Caco-2 (cell line): ENCODE measurements at regions not wholly inside any gene's neighbourhood (a gene's known extent, or its start where the extent isn't known, plus 50 kb on each side); places are given as distances from the start of the nearest gene placed in this dataset.

Source experiments
- BruUV-seq: library from RNA; stranded (reverse); fragments of 400-500 nt; replicated peaks from 2 replicates; lab custom pipeline; 2021; lab: Mats Ljungman, UMichigan
- CTCF ChIA-PET: fragments of 300-600 bp; sonication (Branson Sonifier 250); formaldehyde crosslinking; loops from one replicate; lab custom pipeline; 2022; ENCODE audit warnings: antibody characterized with exemption; lab: Charles Lee
- POLR2A ChIA-PET: fragments of 300-600 bp; sonication (Branson Sonifier 250); formaldehyde crosslinking; loops from one replicate; lab custom pipeline; 2022; ENCODE audit warnings: antibody characterized with exemption; lab: Charles Lee
- DNase-seq, 2 experiments: peaks; one replicate each; pipeline versions ENCODE4 v3.0.0 to v3.0.0-alpha.2; 2020 to 2022
- H3K27me3 ChIP-seq: replicated peaks from 2 replicates; pipeline ENCODE4 v1.6.0; 2011; ENCODE audit warnings: low read length; ENCODE audit not compliant: control insufficient read depth, insufficient read depth
- H3K36me3 ChIP-seq: 2 replicates; pipeline ENCODE4 v1.5.1; 2011; ENCODE audit warnings: low read length; ENCODE audit not compliant: control insufficient read depth, insufficient read depth
- H3K4me1 ChIP-seq: fragments of 250-450 bp; sonication (Bioruptor Pico); 2 replicates; pipeline ENCODE4 v1.5.1; 2020; ENCODE audit warnings: mild to moderate bottlenecking
- H3K4me3 ChIP-seq: 2 replicates; pipeline ENCODE4 v1.5.1; 2011; ENCODE audit warnings: low read depth, mild to moderate bottlenecking, control low read depth, low read length
- H3K9me3 ChIP-seq: fragments of 250-450 bp; sonication (Bioruptor Pico); 2 replicates; pipeline ENCODE4 v1.5.1; 2020; ENCODE audit warnings: mild to moderate bottlenecking, moderate library complexity
- H3K27ac Mint-ChIP-seq: one replicate; pipeline ENCODE4 v1.8.0; 2022; ENCODE audit warnings: mixed read lengths; ENCODE audit not compliant: unreplicated experiment
- H3K27me3 Mint-ChIP-seq: one replicate; pipeline ENCODE4 v1.8.0; 2022; ENCODE audit warnings: mixed read lengths; ENCODE audit not compliant: insufficient read depth, unreplicated experiment
- H3K36me3 Mint-ChIP-seq: one replicate; pipeline ENCODE4 v1.8.0; 2022; ENCODE audit warnings: mild to moderate bottlenecking, mixed read lengths; ENCODE audit not compliant: insufficient read depth, unreplicated experiment
- H3K4me1 Mint-ChIP-seq: one replicate; pipeline ENCODE4 v1.8.0; 2022; ENCODE audit warnings: low read depth, mixed read lengths; ENCODE audit not compliant: unreplicated experiment
- H3K4me3 Mint-ChIP-seq: one replicate; pipeline ENCODE4 v1.8.0; 2022; ENCODE audit warnings: mild to moderate bottlenecking, moderate library complexity, mixed read lengths; ENCODE audit not compliant: unreplicated experiment
- H3K9me3 Mint-ChIP-seq: one replicate; pipeline ENCODE4 v1.8.0; 2022; ENCODE audit warnings: mixed read lengths; ENCODE audit not compliant: unreplicated experiment
- intact Hi-C: fragments of 100-400 bp; cut with micrococcal nuclease; formaldehyde crosslinking; loops from one replicate; pipeline ENCODE4 v1.10.0; 2022; ENCODE audit not compliant: unreplicated experiment
- TF ChIP-seq, protein P1 (sequence below), 2 experiments: fragments of 200-600 bp in 1 of 2; IDR thresholded peaks; 1 replicate in 1 of 2; 2 replicates in 1 of 2; pipeline versions ENCODE4 v1.5.1 to v1.8.0; 2011 to 2022; ENCODE audit warnings: antibody characterized with exemption in 1 of 2, control low read depth in 1 of 2, inconsistent platforms in 1 of 2, low read depth in 1 of 2, low read length in 1 of 2, mild to moderate bottlenecking in 1 of 2, moderate library complexity in 1 of 2; ENCODE audit not compliant: insufficient read depth in 1 of 2, severe bottlenecking in 1 of 2, unreplicated experiment in 1 of 2

DNA sequence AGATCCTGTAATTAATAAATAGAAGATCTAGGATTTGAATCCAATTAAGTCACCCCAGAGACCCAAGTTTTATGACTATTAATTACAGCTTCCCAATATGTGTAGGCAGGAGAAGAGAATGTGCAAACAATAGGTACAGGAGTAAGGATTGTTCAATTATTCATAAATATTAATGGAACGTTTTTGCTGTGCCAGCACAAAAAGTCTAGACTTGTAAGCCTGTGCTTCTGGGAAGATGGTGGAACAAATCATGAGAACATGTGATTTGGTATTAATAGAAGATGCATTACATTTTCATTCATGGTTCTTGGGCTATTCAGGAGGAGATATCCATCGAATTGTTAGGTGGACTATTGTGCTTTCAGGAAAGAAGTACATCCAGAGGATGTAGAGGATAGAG, 1240.9 kb downstream of the STIM2 start:
- H3K36me3 Mint-ChIP-seq = no peaks in the 10 kb centered on the region
- no peak overlapping the region for H3K4me3 Mint-ChIP-seq
- H3K9me3 ChIP-seq = no peaks in the 10 kb centered on the region
- H3K27ac Mint-ChIP-seq = no peak overlapping the region
- BruUV-seq = no TSS peak
- CTCF ChIA-PET = no interaction called here
- H3K36me3 ChIP-seq = no peaks in the 10 kb centered on the region
- no peaks in the 10 kb centered on the region for H3K4me1 Mint-ChIP-seq
- intact Hi-C loops = no loop called here
- H3K4me1 ChIP-seq = no peaks in the 10 kb centered on the region
- POLR2A ChIA-PET = no interaction called here
- DNase-seq = no peak
- H3K4me3 ChIP-seq = no peak overlapping the region
- H3K27me3 ChIP-seq = no peaks in the 10 kb centered on the region
- H3K9me3 Mint-ChIP-seq = no peaks in the 10 kb centered on the region
- TF ChIP-seq, protein P1, sequence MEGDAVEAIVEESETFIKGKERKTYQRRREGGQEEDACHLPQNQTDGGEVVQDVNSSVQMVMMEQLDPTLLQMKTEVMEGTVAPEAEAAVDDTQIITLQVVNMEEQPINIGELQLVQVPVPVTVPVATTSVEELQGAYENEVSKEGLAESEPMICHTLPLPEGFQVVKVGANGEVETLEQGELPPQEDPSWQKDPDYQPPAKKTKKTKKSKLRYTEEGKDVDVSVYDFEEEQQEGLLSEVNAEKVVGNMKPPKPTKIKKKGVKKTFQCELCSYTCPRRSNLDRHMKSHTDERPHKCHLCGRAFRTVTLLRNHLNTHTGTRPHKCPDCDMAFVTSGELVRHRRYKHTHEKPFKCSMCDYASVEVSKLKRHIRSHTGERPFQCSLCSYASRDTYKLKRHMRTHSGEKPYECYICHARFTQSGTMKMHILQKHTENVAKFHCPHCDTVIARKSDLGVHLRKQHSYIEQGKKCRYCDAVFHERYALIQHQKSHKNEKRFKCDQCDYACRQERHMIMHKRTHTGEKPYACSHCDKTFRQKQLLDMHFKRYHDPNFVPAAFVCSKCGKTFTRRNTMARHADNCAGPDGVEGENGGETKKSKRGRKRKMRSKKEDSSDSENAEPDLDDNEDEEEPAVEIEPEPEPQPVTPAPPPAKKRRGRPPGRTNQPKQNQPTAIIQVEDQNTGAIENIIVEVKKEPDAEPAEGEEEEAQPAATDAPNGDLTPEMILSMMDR (IDR thresholded peaks at IDR 0.05; ENCODE audit: insufficient read depth in 1 of 2, low read depth in 1 of 2, low read length in 1 of 2, severe bottlenecking in 1 of 2, unreplicated experiment in 1 of 2) = no peak
- H3K27me3 Mint-ChIP-seq = no peaks in the 10 kb centered on the region

DNA sequence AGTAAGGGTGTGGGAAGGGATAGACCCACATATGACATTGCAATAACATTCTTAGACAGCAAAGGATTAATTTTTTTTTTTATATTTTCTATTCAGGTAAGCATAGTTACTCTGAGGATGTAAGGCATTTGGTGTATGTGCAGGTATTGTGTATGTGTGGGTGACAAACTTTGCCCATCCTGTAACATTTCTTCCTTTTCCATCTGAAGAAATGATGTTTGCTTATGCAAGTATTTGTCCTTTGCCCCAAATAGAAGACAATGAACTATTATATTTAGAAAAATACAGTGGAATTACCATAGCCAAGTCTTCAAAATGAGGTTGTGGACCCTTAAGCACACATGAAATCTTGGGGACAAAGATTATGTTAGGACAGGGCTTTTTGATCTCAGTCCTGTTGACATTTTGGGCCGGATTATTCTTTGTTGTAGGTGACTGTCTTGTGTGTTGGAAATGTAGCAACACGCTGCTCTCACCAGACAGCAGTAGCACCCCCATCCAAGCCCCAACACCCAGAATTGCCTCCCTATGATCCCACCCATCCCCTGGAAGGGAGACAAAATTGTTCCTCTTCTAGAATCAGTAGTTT, 1244.7 kb downstream of the STIM2 start:
- no peak overlapping the region for H3K4me3 ChIP-seq
- CTCF ChIA-PET = no interaction called here
- no peaks in the 10 kb centered on the region for H3K27me3 ChIP-seq
- POLR2A ChIA-PET = no interaction called here
- TF ChIP-seq, protein P1 (IDR thresholded peaks at IDR 0.05; ENCODE audit: insufficient read depth in 1 of 2, low read depth in 1 of 2, low read length in 1 of 2, severe bottlenecking in 1 of 2, unreplicated experiment in 1 of 2) = no peak
- Mint-ChIP-seq H3K4me3 (no peak overlapping the region), H3K4me1 (no peaks in the 10 kb centered on the region), H3K36me3 (no peaks in the 10 kb centered on the region), H3K27ac (no peak overlapping the region), H3K9me3 (no peaks in the 10 kb centered on the region), H3K27me3 (no peaks in the 10 kb centered on the region)
- BruUV-seq = no TSS peak
- H3K4me1 ChIP-seq = no peaks in the 10 kb centered on the region
- H3K36me3 ChIP-seq = no peaks in the 10 kb centered on the region
- no peak for DNase-seq
- H3K9me3 ChIP-seq = no peaks in the 10 kb centered on the region
- intact Hi-C loops = no loop called here

DNA sequence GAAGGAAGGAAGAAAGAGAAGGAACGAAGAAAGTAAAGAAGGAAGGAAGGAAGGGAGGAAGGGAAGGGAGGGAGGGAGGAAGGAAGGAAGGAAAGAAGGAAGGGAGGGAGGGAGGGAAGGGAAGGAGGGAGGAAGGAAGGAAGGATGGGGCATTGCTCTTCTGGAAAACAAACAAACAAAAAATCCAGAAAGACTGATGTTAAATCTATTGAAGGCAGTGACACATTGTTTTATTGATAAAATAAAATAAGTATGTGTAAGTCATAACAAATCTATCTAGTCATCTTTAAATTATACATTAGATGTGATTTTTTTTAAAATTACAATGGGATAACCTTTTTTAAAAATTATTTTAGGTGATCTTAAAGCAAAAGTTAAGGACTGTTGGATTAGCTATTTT, 1245.5 kb downstream of the STIM2 start:
- Histone ChIP-seq H3K9me3 (no peaks in the 10 kb centered on the region), H3K4me1 (no peaks in the 10 kb centered on the region), H3K4me3 (no peak overlapping the region), H3K27me3 (no peaks in the 10 kb centered on the region), H3K36me3 (no peaks in the 10 kb centered on the region)
- H3K4me3 Mint-ChIP-seq = no peak overlapping the region
- no peak overlapping the region for H3K27ac Mint-ChIP-seq
- no peak for DNase-seq
- no TSS peak for BruUV-seq
- TF ChIP-seq, protein P1 (IDR thresholded peaks at IDR 0.05; ENCODE audit: insufficient read depth in 1 of 2, low read depth in 1 of 2, low read length in 1 of 2, severe bottlenecking in 1 of 2, unreplicated experiment in 1 of 2) = no peak
- H3K4me1 Mint-ChIP-seq = no peaks in the 10 kb centered on the region
- ChIA-PET CTCF (no interaction called here), POLR2A (no interaction called here)
- H3K36me3 Mint-ChIP-seq = no peaks in the 10 kb centered on the region
- H3K9me3 Mint-ChIP-seq = no peaks in the 10 kb centered on the region
- intact Hi-C loops = no loop called here
- H3K27me3 Mint-ChIP-seq = no peaks in the 10 kb centered on the region
